ENCODE measurements at regions not wholly inside any gene's neighbourhood (a gene's known extent, or its start where the extent isn't known, plus 50 kb on each side); places are given as distances from the start of the nearest gene placed in this dataset.
A peak's percentile ranks its signal among the peaks of the same experiment; 100 is the strongest.
"Not testable (repeated sequence)": the region's sequence is repeated elsewhere in the genome, so short reads cannot be mapped to it uniquely, and the experiment has no call there.

- WGBS (ENCODE audit: insufficient coverage, low lambda C conversion rate): no CpG with 5 or more reads among the region's 5 CpGs
- not testable (repeated sequence) for H3K9me3 ChIP-seq (ENCODE audit: control insufficient read depth, low read depth, low read length); H3K4me1 ChIP-seq (ENCODE audit: control insufficient read depth, insufficient read depth, low read length); DNase-seq; H3K27me3 ChIP-seq (ENCODE audit: control insufficient read depth, insufficient read depth, low read length); H3K36me3 ChIP-seq (ENCODE audit: control insufficient read depth, insufficient read depth, low read length); H3K4me3 ChIP-seq (ENCODE audit: low read length); H3K27ac ChIP-seq (ENCODE audit: low read length)
Measured at GRCh38 chr2:62629310-62629709, 76.2 kb upstream of the EHBP1 start.

- WGBS (ENCODE audit: insufficient coverage, low lambda C conversion rate): 63% methylated on average over 2 of the region's 5 CpGs
- Histone ChIP-seq H3K4me3 (ENCODE audit: low read length) (no peak overlapping the region), H3K9me3 (ENCODE audit: control insufficient read depth, low read depth, low read length) (peaks cover 8% of the 10 kb centered on the region), H3K27me3 (ENCODE audit: control insufficient read depth, insufficient read depth, low read length) (no peaks in the 10 kb centered on the region), H3K4me1 (ENCODE audit: control insufficient read depth, insufficient read depth, low read length) (no peaks in the 10 kb centered on the region), H3K36me3 (ENCODE audit: control insufficient read depth, insufficient read depth, low read length) (no peaks in the 10 kb centered on the region), H3K27ac (ENCODE audit: low read length) (no peak overlapping the region)
- DNase-seq: no peak
Measured at GRCh38 chr2:62627667-62628066, 77.8 kb upstream of the EHBP1 start.

- H3K27me3 ChIP-seq (ENCODE audit: control insufficient read depth, insufficient read depth, low read length): no peaks in the 10 kb centered on the region
- no peak for DNase-seq
- 0% methylated on average over 1 of the region's 3 CpGs for WGBS (ENCODE audit: insufficient coverage, low lambda C conversion rate)
Measured at GRCh38 chr2:62624855-62625254, 80.7 kb upstream of the EHBP1 start.

GRCh38 chr2:62616486-62616885, 89.0 kb upstream of the EHBP1 start:
- no CpG with 5 or more reads among the region's 2 CpGs for WGBS (ENCODE audit: insufficient coverage, low lambda C conversion rate)
- H3K4me1 ChIP-seq (ENCODE audit: control insufficient read depth, insufficient read depth, low read length); H3K9me3 ChIP-seq (ENCODE audit: control insufficient read depth, low read depth, low read length); H3K4me3 ChIP-seq (ENCODE audit: low read length); DNase-seq; H3K27me3 ChIP-seq (ENCODE audit: control insufficient read depth, insufficient read depth, low read length); H3K27ac ChIP-seq (ENCODE audit: low read length); H3K36me3 ChIP-seq (ENCODE audit: control insufficient read depth, insufficient read depth, low read length): not testable (repeated sequence)

More at GRCh38 chr2:62624855-62625254, 80.7 kb upstream of the EHBP1 start:
- no peak overlapping the region for H3K27ac ChIP-seq (ENCODE audit: low read length)
- no peaks in the 10 kb centered on the region for H3K36me3 ChIP-seq (ENCODE audit: control insufficient read depth, insufficient read depth, low read length)
- no peaks in the 10 kb centered on the region for H3K4me1 ChIP-seq (ENCODE audit: control insufficient read depth, insufficient read depth, low read length)
- H3K4me3 ChIP-seq (ENCODE audit: low read length): no peak overlapping the region
- H3K9me3 ChIP-seq (ENCODE audit: control insufficient read depth, low read depth, low read length): peaks cover 5% of the 10 kb centered on the region

GRCh38 chr2:62611854-62612253, 93.7 kb upstream of the EHBP1 start:
- H3K4me1 ChIP-seq (ENCODE audit: control insufficient read depth, insufficient read depth, low read length): no peaks in the 10 kb centered on the region
- H3K9me3 ChIP-seq (ENCODE audit: control insufficient read depth, low read depth, low read length): no peaks in the 10 kb centered on the region
- no peak for DNase-seq
- no peaks in the 10 kb centered on the region for H3K27me3 ChIP-seq (ENCODE audit: control insufficient read depth, insufficient read depth, low read length)
- WGBS (ENCODE audit: insufficient coverage, low lambda C conversion rate): no CpG with 5 or more reads among the region's 2 CpGs
- H3K36me3 ChIP-seq (ENCODE audit: control insufficient read depth, insufficient read depth, low read length): no peaks in the 10 kb centered on the region
- H3K27ac ChIP-seq (ENCODE audit: low read length): no peak overlapping the region
- no peak overlapping the region for H3K4me3 ChIP-seq (ENCODE audit: low read length)

GRCh38 chr2:62605471-62605870, 99.5 kb upstream of the TMEM17 start:
- no CpG with 5 or more reads among the region's 13 CpGs for WGBS (ENCODE audit: insufficient coverage, low lambda C conversion rate)
- H3K4me1 ChIP-seq (ENCODE audit: control insufficient read depth, insufficient read depth, low read length); H3K36me3 ChIP-seq (ENCODE audit: control insufficient read depth, insufficient read depth, low read length); H3K9me3 ChIP-seq (ENCODE audit: control insufficient read depth, low read depth, low read length); DNase-seq; H3K27me3 ChIP-seq (ENCODE audit: control insufficient read depth, insufficient read depth, low read length); H3K4me3 ChIP-seq (ENCODE audit: low read length); H3K27ac ChIP-seq (ENCODE audit: low read length): not testable (repeated sequence)

- Histone ChIP-seq H3K4me3 (ENCODE audit: low read length) (no peak overlapping the region), H3K9me3 (ENCODE audit: control insufficient read depth, low read depth, low read length) (peaks cover 5% of the 10 kb centered on the region), H3K27ac (ENCODE audit: low read length) (no peak overlapping the region), H3K4me1 (ENCODE audit: control insufficient read depth, insufficient read depth, low read length) (no peaks in the 10 kb centered on the region), H3K27me3 (ENCODE audit: control insufficient read depth, insufficient read depth, low read length) (no peaks in the 10 kb centered on the region), H3K36me3 (ENCODE audit: control insufficient read depth, insufficient read depth, low read length) (no peaks in the 10 kb centered on the region)
- 88% methylated on average over 2 of the region's 2 CpGs for WGBS (ENCODE audit: insufficient coverage, low lambda C conversion rate)
- no peak for DNase-seq
Measured at GRCh38 chr2:62604336-62604735, 98.3 kb upstream of the TMEM17 start.

GRCh38 chr2:62603154-62603712, 97.2 kb upstream of the TMEM17 start:
- DNase-seq: no peak
- H3K4me3 ChIP-seq (ENCODE audit: low read length): no peak overlapping the region
- no CpG with 5 or more reads among the region's 2 CpGs for WGBS (ENCODE audit: insufficient coverage, low lambda C conversion rate)
- H3K27me3 ChIP-seq (ENCODE audit: control insufficient read depth, insufficient read depth, low read length): no peaks in the 10 kb centered on the region
- H3K4me1 ChIP-seq (ENCODE audit: control insufficient read depth, insufficient read depth, low read length): no peaks in the 10 kb centered on the region
- no peak overlapping the region for H3K27ac ChIP-seq (ENCODE audit: low read length)
- peaks cover 5% of the 10 kb centered on the region for H3K9me3 ChIP-seq (ENCODE audit: control insufficient read depth, low read depth, low read length)
- no peaks in the 10 kb centered on the region for H3K36me3 ChIP-seq (ENCODE audit: control insufficient read depth, insufficient read depth, low read length)

- not testable (repeated sequence) for H3K27me3 ChIP-seq (ENCODE audit: control insufficient read depth, insufficient read depth, low read length); H3K4me3 ChIP-seq (ENCODE audit: low read length); H3K36me3 ChIP-seq (ENCODE audit: control insufficient read depth, insufficient read depth, low read length); H3K4me1 ChIP-seq (ENCODE audit: control insufficient read depth, insufficient read depth, low read length); DNase-seq; H3K9me3 ChIP-seq (ENCODE audit: control insufficient read depth, low read depth, low read length); H3K27ac ChIP-seq (ENCODE audit: low read length)
- 90% methylated on average over 2 of the region's 6 CpGs for WGBS (ENCODE audit: insufficient coverage, low lambda C conversion rate)
Measured at GRCh38 chr2:62599674-62600410, 93.8 kb upstream of the TMEM17 start.

GRCh38 chr2:62597323-62597722, 91.3 kb upstream of the TMEM17 start:
- Histone ChIP-seq H3K4me1 (ENCODE audit: control insufficient read depth, insufficient read depth, low read length) (peaks cover 19% of the 10 kb centered on the region), H3K9me3 (ENCODE audit: control insufficient read depth, low read depth, low read length) (no peaks in the 10 kb centered on the region), H3K4me3 (ENCODE audit: low read length) (no peak overlapping the region), H3K27ac (ENCODE audit: low read length) (no peak overlapping the region), H3K36me3 (ENCODE audit: control insufficient read depth, insufficient read depth, low read length) (no peaks in the 10 kb centered on the region), H3K27me3 (ENCODE audit: control insufficient read depth, insufficient read depth, low read length) (no peaks in the 10 kb centered on the region)
- DNase-seq: peak in 1 of 2 donors; percentile 17
- no CpG with 5 or more reads among the region's 3 CpGs for WGBS (ENCODE audit: insufficient coverage, low lambda C conversion rate)

Data from large intestine (tissue), 3 donors.